ENCODE measurements at regions not wholly inside any gene's neighbourhood (a gene's known extent, or its start where the extent isn't known, plus 50 kb on each side); places are given as distances from the start of the nearest gene placed in this dataset.

DNA sequence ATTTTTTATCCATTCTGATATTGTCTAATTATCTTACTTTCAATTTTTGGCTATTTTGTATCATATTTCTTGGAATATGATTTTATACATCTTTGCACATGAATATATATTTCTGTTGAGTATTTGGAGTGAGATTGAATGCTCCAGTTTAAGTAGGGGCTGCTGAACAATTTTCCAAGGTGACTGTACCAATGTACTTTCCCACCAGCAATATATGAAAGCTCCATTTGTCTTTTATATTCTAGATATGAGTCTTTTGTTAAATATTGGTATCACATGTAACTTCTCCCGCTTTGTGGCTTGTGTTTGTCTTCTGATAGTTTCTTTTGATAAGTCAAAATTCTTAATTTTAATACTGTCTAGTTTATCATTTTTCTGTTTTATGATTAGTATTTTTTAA lies 144.6 kb upstream of the MDFIC start:
- WGBS (ENCODE audit: insufficient coverage, insufficient replicate concordance, low lambda C conversion rate, missing lambda C conversion rate): 0% methylated on average over 1 of the region's 1 CpG
- RAD21 ChIA-PET (ENCODE audit: unreplicated experiment): interaction anchor here (0.8 kb wide), 1 partner anchor 58 kb away, joined by 3 read pairs; no protein-coding TSS in a partner anchor
- no peak overlapping the region for H3K4me2 ChIP-seq (ENCODE audit: control insufficient read depth, insufficient read depth)
- no peaks in the 10 kb centered on the region for H4K20me1 ChIP-seq (ENCODE audit: control insufficient read depth, insufficient read depth)
- no peaks in the 10 kb centered on the region; the same call in 2 of the 3 replicates for H3K9me3 ChIP-seq (replicated peaks; ENCODE audit: control insufficient read depth, insufficient read depth, low read length)
- H3K79me2 ChIP-seq (ENCODE audit: control insufficient read depth, insufficient read depth, low read length): no peaks in the 10 kb centered on the region
- intact Hi-C loops (cut with micrococcal nuclease; ENCODE audit: unreplicated experiment): no loop called here
- no peaks in the 10 kb centered on the region for H3K4me1 ChIP-seq (ENCODE audit: control insufficient read depth, insufficient read depth, low read length)
- SMC1A ChIA-PET (ENCODE audit: uncharacterized antibody, unreplicated experiment): interaction anchor here (0.7 to 2.1 kb wide), 7 partner anchors 9 to 217 kb away, joined by 3 to 8 read pairs (median 4); no protein-coding TSS in a partner anchor
- no peaks in the 10 kb centered on the region for H3K27me3 ChIP-seq (replicated peaks in 1 of 2; ENCODE audit: control insufficient read depth in 2 of 2, insufficient read depth in 2 of 2, low read length in 1 of 2)
- BruUV-seq (replicated peaks): no TSS peak
- H2AFZ ChIP-seq (ENCODE audit: control insufficient read depth, low read depth, low read length): no peak overlapping the region
- ATAC-seq: peak; percentile 50
- POLR2A ChIA-PET: interaction anchor here (0.6 to 0.9 kb wide), 2 partner anchors 9 to 803 kb away, joined by 3 read pairs; no protein-coding TSS in a partner anchor
- no peak overlapping the region for H3K4me3 ChIP-seq
- DNase-seq (ENCODE audit: low read depth, low spot score): no peak
- no peak for FAIRE-seq
- CTCF ChIA-PET: interaction anchor here (1.8 to 2.1 kb wide), 2 partner anchors 9 to 12 kb away, joined by 4 to 6 read pairs; no protein-coding TSS in a partner anchor
- H3K9ac ChIP-seq (ENCODE audit: control insufficient read depth, insufficient read depth, low read length): no peak overlapping the region
- in situ Hi-C loops (cut with MboI): no loop called here
- no peak for TF ChIP-seq CEBPB (IDR thresholded peaks at IDR 0.05; ENCODE audit: borderline replicate concordance in 1 of 2, low read depth in 2 of 2, low read length in 2 of 2)
- no peak for TF ChIP-seq SUZ12 (IDR thresholded peaks at IDR 0.05; ENCODE audit: unreplicated experiment)
- TF ChIP-seq CHD4 (IDR thresholded peaks at IDR 0.05): no peak
- TF ChIP-seq SUPT20H (IDR thresholded peaks at IDR 0.05; ENCODE audit: borderline replicate concordance, control insufficient read depth, low read depth, low read length): no peak
- TF ChIP-seq, protein P1, sequence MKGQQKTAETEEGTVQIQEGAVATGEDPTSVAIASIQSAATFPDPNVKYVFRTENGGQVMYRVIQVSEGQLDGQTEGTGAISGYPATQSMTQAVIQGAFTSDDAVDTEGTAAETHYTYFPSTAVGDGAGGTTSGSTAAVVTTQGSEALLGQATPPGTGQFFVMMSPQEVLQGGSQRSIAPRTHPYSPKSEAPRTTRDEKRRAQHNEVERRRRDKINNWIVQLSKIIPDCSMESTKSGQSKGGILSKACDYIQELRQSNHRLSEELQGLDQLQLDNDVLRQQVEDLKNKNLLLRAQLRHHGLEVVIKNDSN (IDR thresholded peaks at IDR 0.05; ENCODE audit: borderline replicate concordance, extremely low read length, insufficient read depth, low read depth, low read length): no peak
- peak; percentile 57 for TF ChIP-seq JUNB (IDR thresholded peaks at IDR 0.05)
- no peak for TF ChIP-seq SRF (IDR thresholded peaks at IDR 0.05; ENCODE audit: low read depth in 2 of 2, low read length in 2 of 2)
- TF ChIP-seq ZNF207 (IDR thresholded peaks at IDR 0.05; ENCODE audit: borderline replicate concordance): no peak
- H3K36me3 ChIP-seq (ENCODE audit: control insufficient read depth in 2 of 2, insufficient read depth in 2 of 2, low read length in 1 of 2): no peaks in the 10 kb centered on the region
- H3K27ac ChIP-seq (ENCODE audit: control insufficient read depth, insufficient read depth): no peak overlapping the region

Data from GM12878 (cell line).